KBM-7 (cell line): ENCODE measurements at regions not wholly inside any gene's neighbourhood (a gene's known extent, or its start where the extent isn't known, plus 50 kb on each side); places are given as distances from the start of the nearest gene placed in this dataset.

Experiments
- DNase-seq: peaks from one replicate; pipeline ENCODE4 v3.0.0-alpha.2; 2015
- in situ Hi-C: fragments of 300-500 bp; cut with MboI; formaldehyde crosslinking; loops from 2 replicates; pipeline ENCODE4 v1.14.3; 2020; ENCODE audit warnings: low sequenced_read_pairs, low pct_unique_long_range_greater_than_20kb, mixed read lengths

- no peak for DNase-seq
- in situ Hi-C loops, result no loop called here
Observed at GRCh38 chr4:162443510-162443909, 279.7 kb upstream of the FSTL5 start.

- DNase-seq, result no peak
- in situ Hi-C loops, result no loop called here
Observed at GRCh38 chr4:162442128-162442527, 278.3 kb upstream of the FSTL5 start.

GRCh38 chr4:162422312-162422711, 258.5 kb upstream of the FSTL5 start:
- no peak for DNase-seq
- in situ Hi-C loops, result no loop called here

- in situ Hi-C loops, result no loop called here
- DNase-seq, result no peak
Observed at GRCh38 chr4:162410854-162411253, 247.1 kb upstream of the FSTL5 start.

GRCh38 chr4:162409048-162409447, 245.2 kb upstream of the FSTL5 start:
- in situ Hi-C loops, result no loop called here

GRCh38 chr4:162408309-162408708, 244.5 kb upstream of the FSTL5 start:
- DNase-seq, result no peak
- in situ Hi-C loops, result no loop called here

More at GRCh38 chr4:162409048-162409447, 245.2 kb upstream of the FSTL5 start:
- DNase-seq, result no peak

GRCh38 chr4:162406637-162407365, 243.0 kb upstream of the FSTL5 start:
- in situ Hi-C loops, result no loop called here
- no peak for DNase-seq

GRCh38 chr4:162403932-162404331, 240.1 kb upstream of the FSTL5 start:
- in situ Hi-C loops, result no loop called here
- no peak for DNase-seq

GRCh38 chr4:162403419-162403818, 239.6 kb upstream of the FSTL5 start:
- no peak for DNase-seq
- in situ Hi-C loops, result no loop called here

- DNase-seq, result no peak
- in situ Hi-C loops, result no loop called here
Observed at GRCh38 chr4:162401021-162401420, 237.2 kb upstream of the FSTL5 start.

- no peak for DNase-seq
- in situ Hi-C loops, result no loop called here
Observed at GRCh38 chr4:162392946-162393345, 229.1 kb upstream of the FSTL5 start.

- in situ Hi-C loops, result no loop called here
Observed at GRCh38 chr4:162366146-162366545, 202.3 kb upstream of the FSTL5 start.

GRCh38 chr4:162364651-162365050, 200.9 kb upstream of the FSTL5 start:
- in situ Hi-C loops, result no loop called here
- no peak for DNase-seq

More at GRCh38 chr4:162366146-162366545, 202.3 kb upstream of the FSTL5 start:
- DNase-seq, result no peak

GRCh38 chr4:162360369-162361149, 196.8 kb upstream of the FSTL5 start:
- DNase-seq, result no peak
- in situ Hi-C loops, result no loop called here

GRCh38 chr4:162356181-162356580, 192.4 kb upstream of the FSTL5 start:
- no peak for DNase-seq

GRCh38 chr4:162352580-162353107, 188.8 kb upstream of the FSTL5 start:
- in situ Hi-C loops, result no loop called here
- DNase-seq, result no peak

More at GRCh38 chr4:162356181-162356580, 192.4 kb upstream of the FSTL5 start:
- in situ Hi-C loops, result no loop called here

- in situ Hi-C loops, result no loop called here
- no peak for DNase-seq
Observed at GRCh38 chr4:162350331-162350730, 186.5 kb upstream of the FSTL5 start.

- no peak for DNase-seq
- in situ Hi-C loops, result no loop called here
Observed at GRCh38 chr4:162349395-162349794, 185.6 kb upstream of the FSTL5 start.

- in situ Hi-C loops, result no loop called here
- no peak for DNase-seq
Observed at GRCh38 chr4:162347842-162348213, 184.0 kb upstream of the FSTL5 start.

GRCh38 chr4:162347156-162347841, 183.5 kb upstream of the FSTL5 start:
- in situ Hi-C loops, result no loop called here
- DNase-seq, result no peak
